Panc1 (cell line): ENCODE measurements at regions not wholly inside any gene's neighbourhood (a gene's known extent, or its start where the extent isn't known, plus 50 kb on each side); places are given as distances from the start of the nearest gene placed in this dataset.
"Not testable (repeated sequence)": the region's sequence is repeated elsewhere in the genome, so short reads cannot be mapped to it uniquely, and the experiment has no call there.

Experiments
- ATAC-seq: fragments of 200-7000 bp; cut with Tn5 transposase; 2 replicates; pipeline ENCODE4 v1.9.1; 2020; ENCODE audit warnings: mild to moderate bottlenecking, moderate library complexity
- BruUV-seq: library from RNA; stranded (reverse); fragments of 400-500 nt; replicated peaks from 2 replicates; lab custom pipeline; 2021; lab: Mats Ljungman, UMichigan
- CTCF ChIA-PET: fragments of 300-600 bp; sonication (Branson Sonifier 250); formaldehyde crosslinking; loops from one replicate; lab custom pipeline; 2022; ENCODE audit warnings: antibody characterized with exemption; lab: Charles Lee
- POLR2A ChIA-PET: fragments of 300-600 bp; sonication (Branson Sonifier 250); formaldehyde crosslinking; loops from one replicate; lab custom pipeline; 2022; ENCODE audit warnings: antibody characterized with exemption; lab: Charles Lee
- DNase-seq: peaks from one replicate; pipeline ENCODE4 v3.0.0-alpha.2; 2010; ENCODE audit warnings: low read depth, low spot score
- H3K27ac ChIP-seq: 2 replicates; pipeline ENCODE4 v1.5.1; 2011; ENCODE audit warnings: mild to moderate bottlenecking, low read length, inconsistent platforms
- H3K27me3 ChIP-seq: fragments of 200-500 bp; sonication (Bioruptor generic); 2 replicates; pipeline ENCODE4 v1.6.0; 2014; ENCODE audit warnings: low read length, inconsistent platforms; ENCODE audit not compliant: control insufficient read depth, insufficient read depth
- H3K36me3 ChIP-seq: fragments of 200-500 bp; sonication (Bioruptor generic); 2 replicates; pipeline ENCODE4 v1.5.1; 2014; ENCODE audit warnings: inconsistent platforms, mild to moderate bottlenecking, low read length, moderate library complexity; ENCODE audit not compliant: control insufficient read depth, insufficient read depth
- H3K4me1 ChIP-seq: 2 replicates; pipeline ENCODE4 v1.5.1; 2011; ENCODE audit warnings: inconsistent platforms, mild to moderate bottlenecking, low read length, moderate library complexity; ENCODE audit not compliant: control insufficient read depth, insufficient read depth
- H3K4me3 ChIP-seq, 2 experiments: 2 replicates each; pipeline ENCODE4 v1.5.1; 2011 to 2012; ENCODE audit warnings: low read depth in 2 of 2, low read length in 2 of 2, mild to moderate bottlenecking in 2 of 2, inconsistent platforms in 1 of 2, moderate library complexity in 1 of 2
- H3K9me3 ChIP-seq: fragments of 200-500 bp; sonication (Bioruptor generic); 2 replicates; pipeline ENCODE4 v1.5.1; 2014; ENCODE audit warnings: low read depth, mild to moderate bottlenecking, inconsistent platforms, low read length, moderate library complexity; ENCODE audit not compliant: control insufficient read depth, insufficient read depth
- POLR2AphosphoS5 ChIP-seq: IDR thresholded peaks from 2 replicates; pipeline ENCODE4 v1.6.1; 2012; ENCODE audit warnings: mild to moderate bottlenecking, low read depth, low read length, moderate library complexity
- SIN3A ChIP-seq: IDR thresholded peaks from 2 replicates; pipeline ENCODE4 v1.6.1; 2012; ENCODE audit warnings: low read depth, mild to moderate bottlenecking, low read length, moderate library complexity, borderline replicate concordance; ENCODE audit not compliant: insufficient read depth
- TCF7L2 ChIP-seq: IDR thresholded peaks from 2 replicates; pipeline ENCODE4 v1.6.1; 2011; ENCODE audit warnings: mild to moderate bottlenecking, low read depth, low read length, inconsistent platforms
- in situ Hi-C: cut with HindIII; loops from 2 replicates; pipeline ENCODE4 v1.10.0; 2016; ENCODE audit warnings: low sequenced_read_pairs, low pct_unique_long_range_greater_than_20kb
- intact Hi-C: fragments of 100-400 bp; cut with micrococcal nuclease; formaldehyde crosslinking; loops from one replicate; pipeline ENCODE4 v1.10.0; 2022; ENCODE audit not compliant: unreplicated experiment
- TF ChIP-seq, protein P1 (sequence below): fragments of 450-650 bp; IDR thresholded peaks from 2 replicates; pipeline ENCODE4 v1.5.1; 2017; ENCODE audit warnings: mild to moderate bottlenecking
- TF ChIP-seq, protein P2 (sequence below), 2 experiments: IDR thresholded peaks; 2 replicates each; pipeline ENCODE4 v1.6.1; 2011 to 2012; ENCODE audit warnings: low read depth in 2 of 2, control low read depth in 1 of 2, low read length in 1 of 2, mild to moderate bottlenecking in 1 of 2, moderate library complexity in 1 of 2; ENCODE audit not compliant: insufficient read depth in 1 of 2

DNA sequence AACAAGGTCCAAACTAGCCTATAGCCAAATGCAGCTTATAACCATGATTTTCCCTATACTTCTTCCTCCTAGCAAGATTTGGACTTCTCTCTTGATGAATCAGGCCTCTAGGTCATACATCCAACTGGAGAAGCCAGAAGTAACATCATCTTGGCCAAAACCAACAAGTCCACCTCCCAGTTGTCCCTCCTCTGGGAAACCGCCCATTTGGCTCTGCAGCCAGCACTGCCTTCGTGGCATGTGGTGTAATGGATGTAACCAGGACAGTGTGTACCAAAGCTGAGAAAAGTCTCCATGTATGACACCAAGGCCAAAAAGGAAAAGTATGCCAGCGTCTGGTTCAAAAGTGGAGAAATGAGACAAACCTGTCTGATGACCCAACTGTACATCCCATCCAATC is 59.3 kb upstream of the VASH1 start:
- no peaks in the 10 kb centered on the region for H3K9me3 ChIP-seq
- BruUV-seq, result no TSS peak
- DNase-seq (no peak), ATAC-seq (no peak)
- no peak for TF ChIP-seq POLR2AphosphoS5
- no peak for TF ChIP-seq TCF7L2
- TF ChIP-seq, protein P1, sequence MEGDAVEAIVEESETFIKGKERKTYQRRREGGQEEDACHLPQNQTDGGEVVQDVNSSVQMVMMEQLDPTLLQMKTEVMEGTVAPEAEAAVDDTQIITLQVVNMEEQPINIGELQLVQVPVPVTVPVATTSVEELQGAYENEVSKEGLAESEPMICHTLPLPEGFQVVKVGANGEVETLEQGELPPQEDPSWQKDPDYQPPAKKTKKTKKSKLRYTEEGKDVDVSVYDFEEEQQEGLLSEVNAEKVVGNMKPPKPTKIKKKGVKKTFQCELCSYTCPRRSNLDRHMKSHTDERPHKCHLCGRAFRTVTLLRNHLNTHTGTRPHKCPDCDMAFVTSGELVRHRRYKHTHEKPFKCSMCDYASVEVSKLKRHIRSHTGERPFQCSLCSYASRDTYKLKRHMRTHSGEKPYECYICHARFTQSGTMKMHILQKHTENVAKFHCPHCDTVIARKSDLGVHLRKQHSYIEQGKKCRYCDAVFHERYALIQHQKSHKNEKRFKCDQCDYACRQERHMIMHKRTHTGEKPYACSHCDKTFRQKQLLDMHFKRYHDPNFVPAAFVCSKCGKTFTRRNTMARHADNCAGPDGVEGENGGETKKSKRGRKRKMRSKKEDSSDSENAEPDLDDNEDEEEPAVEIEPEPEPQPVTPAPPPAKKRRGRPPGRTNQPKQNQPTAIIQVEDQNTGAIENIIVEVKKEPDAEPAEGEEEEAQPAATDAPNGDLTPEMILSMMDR, result no peak
- TF ChIP-seq, protein P2, sequence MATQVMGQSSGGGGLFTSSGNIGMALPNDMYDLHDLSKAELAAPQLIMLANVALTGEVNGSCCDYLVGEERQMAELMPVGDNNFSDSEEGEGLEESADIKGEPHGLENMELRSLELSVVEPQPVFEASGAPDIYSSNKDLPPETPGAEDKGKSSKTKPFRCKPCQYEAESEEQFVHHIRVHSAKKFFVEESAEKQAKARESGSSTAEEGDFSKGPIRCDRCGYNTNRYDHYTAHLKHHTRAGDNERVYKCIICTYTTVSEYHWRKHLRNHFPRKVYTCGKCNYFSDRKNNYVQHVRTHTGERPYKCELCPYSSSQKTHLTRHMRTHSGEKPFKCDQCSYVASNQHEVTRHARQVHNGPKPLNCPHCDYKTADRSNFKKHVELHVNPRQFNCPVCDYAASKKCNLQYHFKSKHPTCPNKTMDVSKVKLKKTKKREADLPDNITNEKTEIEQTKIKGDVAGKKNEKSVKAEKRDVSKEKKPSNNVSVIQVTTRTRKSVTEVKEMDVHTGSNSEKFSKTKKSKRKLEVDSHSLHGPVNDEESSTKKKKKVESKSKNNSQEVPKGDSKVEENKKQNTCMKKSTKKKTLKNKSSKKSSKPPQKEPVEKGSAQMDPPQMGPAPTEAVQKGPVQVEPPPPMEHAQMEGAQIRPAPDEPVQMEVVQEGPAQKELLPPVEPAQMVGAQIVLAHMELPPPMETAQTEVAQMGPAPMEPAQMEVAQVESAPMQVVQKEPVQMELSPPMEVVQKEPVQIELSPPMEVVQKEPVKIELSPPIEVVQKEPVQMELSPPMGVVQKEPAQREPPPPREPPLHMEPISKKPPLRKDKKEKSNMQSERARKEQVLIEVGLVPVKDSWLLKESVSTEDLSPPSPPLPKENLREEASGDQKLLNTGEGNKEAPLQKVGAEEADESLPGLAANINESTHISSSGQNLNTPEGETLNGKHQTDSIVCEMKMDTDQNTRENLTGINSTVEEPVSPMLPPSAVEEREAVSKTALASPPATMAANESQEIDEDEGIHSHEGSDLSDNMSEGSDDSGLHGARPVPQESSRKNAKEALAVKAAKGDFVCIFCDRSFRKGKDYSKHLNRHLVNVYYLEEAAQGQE (IDR thresholded peaks at IDR 0.05; ENCODE audit: insufficient read depth in 1 of 2, low read depth in 2 of 2, low read length in 1 of 2), result no peak
- no peak for TF ChIP-seq SIN3A
- ChIA-PET POLR2A (no interaction called here), CTCF (interaction anchor here (0.5 kb wide), 1 partner anchor 276 kb away, joined by 4 read pairs; no protein-coding TSS in a partner anchor)
- in situ Hi-C loops (no loop called here), intact Hi-C loops (no loop called here)
- H3K27me3 ChIP-seq, result no peaks in the 10 kb centered on the region
- no peaks in the 10 kb centered on the region for H3K36me3 ChIP-seq
- H3K4me3 ChIP-seq, result no peak overlapping the region
- H3K27ac ChIP-seq, result no peak overlapping the region
- no peaks in the 10 kb centered on the region for H3K4me1 ChIP-seq

DNA sequence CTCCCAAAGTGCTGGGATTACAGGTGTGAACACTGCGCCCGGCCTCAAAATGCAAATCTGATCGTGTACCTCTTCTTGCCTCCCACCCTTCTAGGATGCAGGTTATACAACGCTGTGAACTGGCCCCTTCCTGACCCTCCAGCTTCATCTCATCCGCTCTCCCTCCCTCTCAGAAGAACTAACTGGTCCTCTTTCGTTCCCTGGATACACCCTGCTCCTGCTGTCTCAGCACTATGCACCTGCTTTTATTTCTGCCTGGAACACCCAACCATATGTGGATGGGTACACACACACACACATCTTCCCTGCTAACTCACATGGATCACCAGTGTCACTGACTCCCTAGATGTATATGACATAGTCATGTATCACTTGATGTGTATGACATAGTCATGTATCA is 56.1 kb upstream of the VASH1 start:
- intact Hi-C loops (no loop called here), in situ Hi-C loops (no loop called here)
- TF ChIP-seq POLR2AphosphoS5 (no peak), TCF7L2 (no peak), SIN3A (no peak)
- TF ChIP-seq, protein P1, result no peak
- TF ChIP-seq, protein P2 (IDR thresholded peaks at IDR 0.05; ENCODE audit: insufficient read depth in 1 of 2, low read depth in 2 of 2, low read length in 1 of 2), result no peak
- Histone ChIP-seq H3K27ac (no peak overlapping the region), H3K36me3 (no peaks in the 10 kb centered on the region), H3K27me3 (no peaks in the 10 kb centered on the region), H3K9me3 (no peaks in the 10 kb centered on the region), H3K4me1 (no peaks in the 10 kb centered on the region), H3K4me3 (no peak overlapping the region)
- ChIA-PET CTCF (no interaction called here), POLR2A (no interaction called here)
- DNase-seq (no peak), ATAC-seq (no peak)
- BruUV-seq, result no TSS peak

DNA sequence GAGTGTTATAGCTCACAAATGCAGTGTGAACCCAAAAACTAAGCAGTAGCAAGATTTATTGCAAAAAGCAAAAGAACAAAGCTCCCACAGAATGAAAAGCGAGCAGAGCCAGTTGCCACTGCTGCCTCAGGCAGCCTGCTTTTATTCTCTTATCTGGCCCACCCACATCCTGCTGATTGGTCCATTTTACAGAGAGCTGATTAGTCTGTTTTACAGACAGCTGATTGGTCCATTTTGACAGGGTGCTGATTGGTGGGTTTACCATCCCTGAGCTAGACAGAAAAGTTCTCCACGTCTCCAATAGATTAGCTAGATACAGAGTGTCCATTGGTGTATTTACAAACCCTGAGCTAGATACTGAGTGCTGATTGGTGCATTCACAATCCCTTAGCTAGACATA is 55.1 kb upstream of the VASH1 start:
- H3K36me3 ChIP-seq, BruUV-seq, in situ Hi-C loops, DNase-seq, intact Hi-C loops, ATAC-seq, H3K27me3 ChIP-seq, H3K4me3 ChIP-seq, H3K27ac ChIP-seq, H3K4me1 ChIP-seq, POLR2A ChIA-PET, H3K9me3 ChIP-seq: not testable (repeated sequence)
- CTCF ChIA-PET, result interaction anchor here (0.6 kb wide), 1 partner anchor 388 kb away, joined by 5 read pairs; no protein-coding TSS in a partner anchor
